HEK293 (cell line): ENCODE measurements at regions not wholly inside any gene's neighbourhood (a gene's known extent, or its start where the extent isn't known, plus 50 kb on each side); places are given as distances from the start of the nearest gene placed in this dataset.

Experiments
- CTCF ChIA-PET: fragments of 350-600 bp; formaldehyde crosslinking; extraction: SDS; loops from one replicate; lab custom pipeline; 2021; ENCODE audit warnings: antibody characterized with exemption; lab: Yijun Ruan, JAX
- POLR2A ChIA-PET: fragments of 300-600 bp; formaldehyde crosslinking; extraction: SDS; loops from one replicate; lab custom pipeline; 2020; ENCODE audit warnings: antibody characterized with exemption, inconsistent platforms; lab: Yijun Ruan, JAX
- H3K27ac ChIP-seq: fragments of 200-500 bp; sonication (Bioruptor generic); 2 replicates; pipeline ENCODE4 v1.5.1; 2014; ENCODE audit warnings: low read depth, low read length, control low read depth, inconsistent platforms; ENCODE audit errors: extremely low read depth
- H3K36me3 ChIP-seq, 2 experiments: fragments of 200-500 bp in 1 of 2; sonication (Bioruptor generic) in 1 of 2; 1 replicate in 1 of 2; 2 replicates in 1 of 2; pipeline ENCODE4 v1.5.1; 2014 to 2017; ENCODE audit warnings: inconsistent platforms in 2 of 2, low read length in 2 of 2; ENCODE audit not compliant: control insufficient read depth in 2 of 2, insufficient read depth in 1 of 2
- H3K4me1 ChIP-seq: fragments of 200-500 bp; sonication (Bioruptor generic); 2 replicates; pipeline ENCODE4 v1.5.1; 2014; ENCODE audit warnings: mild to moderate bottlenecking, low read length, inconsistent platforms; ENCODE audit not compliant: control insufficient read depth, insufficient read depth
- H3K4me3 ChIP-seq: 2 replicates; pipeline ENCODE4 v1.5.1; 2011; ENCODE audit warnings: low read depth, mild to moderate bottlenecking, control low read depth, low read length, moderate library complexity
- H3K9me3 ChIP-seq: fragments of 200-500 bp; sonication (Bioruptor generic); 2 replicates; pipeline ENCODE4 v1.5.1; 2014; ENCODE audit warnings: low read depth, low read length, inconsistent platforms; ENCODE audit not compliant: control insufficient read depth, insufficient read depth
- ELK4 ChIP-seq: IDR thresholded peaks from 2 replicates; pipeline ENCODE4 v1.6.1; 2011; ENCODE audit warnings: mild to moderate bottlenecking, low read depth, low read length, borderline replicate concordance
- GFI1B ChIP-seq: fragments of 450-650 bp; formaldehyde crosslinking; IDR thresholded peaks from 2 replicates; pipeline ENCODE4 v1.5.1; 2016; ENCODE audit warnings: missing biosample characterization, missing genetic modification characterization
- HOXC10 ChIP-seq: sonication (generic); formaldehyde crosslinking; IDR thresholded peaks from 2 replicates; pipeline ENCODE4 v1.8.1; 2023; ENCODE audit warnings: mild to moderate bottlenecking, missing genetic modification reagents
- KLF16 ChIP-seq: fragments of 450-650 bp; formaldehyde crosslinking; IDR thresholded peaks from 2 replicates; pipeline ENCODE4 v1.5.1; 2017; ENCODE audit warnings: missing biosample characterization, missing genetic modification characterization
- KLF9 ChIP-seq: fragments of 450-650 bp; formaldehyde crosslinking; IDR thresholded peaks from 2 replicates; pipeline ENCODE4 v1.5.1; 2016; ENCODE audit warnings: missing biosample characterization, missing genetic modification characterization, low read depth
- MYNN ChIP-seq: fragments of 450-650 bp; formaldehyde crosslinking; IDR thresholded peaks from 2 replicates; pipeline ENCODE4 v1.5.1; 2016; ENCODE audit warnings: missing biosample characterization, missing genetic modification characterization, borderline replicate concordance
- ZBTB20 ChIP-seq: fragments of 450-650 bp; formaldehyde crosslinking; IDR thresholded peaks from 2 replicates; pipeline ENCODE4 v1.5.1; 2016; ENCODE audit warnings: missing biosample characterization, missing genetic modification characterization
- ZBTB21 ChIP-seq: fragments of 450-650 bp; formaldehyde crosslinking; IDR thresholded peaks from 2 replicates; pipeline ENCODE4 v1.5.1; 2017; ENCODE audit warnings: missing biosample characterization, missing genetic modification characterization
- ZBTB49 ChIP-seq: fragments of 450-650 bp; formaldehyde crosslinking; IDR thresholded peaks from 2 replicates; pipeline ENCODE4 v1.5.1; 2016; ENCODE audit warnings: missing biosample characterization, missing genetic modification characterization, low read depth
- ZEB2 ChIP-seq: fragments of 450-650 bp; formaldehyde crosslinking; IDR thresholded peaks from 2 replicates; pipeline ENCODE4 v1.5.1; 2016; ENCODE audit warnings: missing biosample characterization, missing genetic modification characterization
- ZFHX2 ChIP-seq: fragments of 450-650 bp; formaldehyde crosslinking; conservative IDR thresholded peaks from 2 replicates; pipeline ENCODE4 v1.5.1; 2016; ENCODE audit warnings: missing biosample characterization, missing genetic modification characterization
- ZNF10 ChIP-seq: fragments of 450-650 bp; formaldehyde crosslinking; IDR thresholded peaks from 2 replicates; pipeline ENCODE4 v1.5.1; 2017; ENCODE audit warnings: missing biosample characterization, missing genetic modification characterization
- ZNF138 ChIP-seq: fragments of 450-650 bp; formaldehyde crosslinking; IDR thresholded peaks from 2 replicates; pipeline ENCODE4 v1.5.1; 2016; ENCODE audit warnings: missing biosample characterization, missing genetic modification characterization, borderline replicate concordance
- ZNF184 ChIP-seq: fragments of 450-650 bp; IDR thresholded peaks from 2 replicates; pipeline ENCODE4 v1.5.1; 2018; ENCODE audit warnings: missing biosample characterization, mild to moderate bottlenecking, missing genetic modification characterization
- ZNF366 ChIP-seq: fragments of 450-650 bp; formaldehyde crosslinking; conservative IDR thresholded peaks from 2 replicates; pipeline ENCODE4 v1.5.1; 2016; ENCODE audit warnings: missing biosample characterization, missing genetic modification characterization
- ZNF416 ChIP-seq: fragments of 450-650 bp; formaldehyde crosslinking; IDR thresholded peaks from 2 replicates; pipeline ENCODE4 v1.5.1; 2016; ENCODE audit warnings: missing biosample characterization, missing genetic modification characterization
- ZNF514 ChIP-seq: fragments of 450-650 bp; formaldehyde crosslinking; IDR thresholded peaks from 2 replicates; pipeline ENCODE4 v1.5.1; 2016; ENCODE audit warnings: missing biosample characterization, missing genetic modification characterization
- ZNF555 ChIP-seq: fragments of 450-650 bp; formaldehyde crosslinking; conservative IDR thresholded peaks from 2 replicates; pipeline ENCODE4 v1.5.1; 2017; ENCODE audit warnings: missing biosample characterization, mild to moderate bottlenecking, missing genetic modification characterization, inconsistent platforms
- ZNF621 ChIP-seq: fragments of 450-650 bp; formaldehyde crosslinking; IDR thresholded peaks from 2 replicates; pipeline ENCODE4 v1.5.1; 2017; ENCODE audit warnings: missing biosample characterization, missing genetic modification characterization
- ZNF701 ChIP-seq: fragments of 450-650 bp; formaldehyde crosslinking; IDR thresholded peaks from 2 replicates; pipeline ENCODE4 v1.5.1; 2016; ENCODE audit warnings: missing biosample characterization, missing genetic modification characterization
- ZNF785 ChIP-seq: fragments of 450-650 bp; formaldehyde crosslinking; IDR thresholded peaks from 2 replicates; pipeline ENCODE4 v1.5.1; 2016; ENCODE audit warnings: missing biosample characterization, missing genetic modification characterization
- ZNF792 ChIP-seq: fragments of 450-650 bp; formaldehyde crosslinking; IDR thresholded peaks from 2 replicates; pipeline ENCODE4 v1.5.1; 2016; ENCODE audit warnings: missing biosample characterization, missing genetic modification characterization
- ZSCAN18 ChIP-seq: fragments of 450-650 bp; formaldehyde crosslinking; IDR thresholded peaks from 2 replicates; pipeline ENCODE4 v1.5.1; 2016; ENCODE audit warnings: missing biosample characterization, missing genetic modification characterization
- TF ChIP-seq, protein P1 (sequence below): fragments of 450-650 bp; formaldehyde crosslinking; IDR thresholded peaks from 2 replicates; pipeline ENCODE4 v1.5.1; 2016; ENCODE audit warnings: missing biosample characterization, missing genetic modification characterization, borderline replicate concordance
- TF ChIP-seq, protein P2 (sequence below): fragments of 450-650 bp; formaldehyde crosslinking; IDR thresholded peaks from 2 replicates; pipeline ENCODE4 v1.5.1; 2016; ENCODE audit warnings: missing biosample characterization, missing genetic modification characterization
- TF ChIP-seq, protein P3 (sequence below): fragments of 450-650 bp; formaldehyde crosslinking; IDR thresholded peaks from 2 replicates; pipeline ENCODE4 v1.5.1; 2017; ENCODE audit warnings: missing biosample characterization, missing genetic modification characterization
- TF ChIP-seq, protein P4 (sequence below): fragments of 450-650 bp; formaldehyde crosslinking; IDR thresholded peaks from 2 replicates; pipeline ENCODE4 v1.5.1; 2016; ENCODE audit warnings: missing biosample characterization, missing genetic modification characterization
- TF ChIP-seq, protein P5 (sequence below): fragments of 450-650 bp; formaldehyde crosslinking; IDR thresholded peaks from 2 replicates; pipeline ENCODE4 v1.5.1; 2016; ENCODE audit warnings: missing biosample characterization, missing genetic modification characterization

DNA sequence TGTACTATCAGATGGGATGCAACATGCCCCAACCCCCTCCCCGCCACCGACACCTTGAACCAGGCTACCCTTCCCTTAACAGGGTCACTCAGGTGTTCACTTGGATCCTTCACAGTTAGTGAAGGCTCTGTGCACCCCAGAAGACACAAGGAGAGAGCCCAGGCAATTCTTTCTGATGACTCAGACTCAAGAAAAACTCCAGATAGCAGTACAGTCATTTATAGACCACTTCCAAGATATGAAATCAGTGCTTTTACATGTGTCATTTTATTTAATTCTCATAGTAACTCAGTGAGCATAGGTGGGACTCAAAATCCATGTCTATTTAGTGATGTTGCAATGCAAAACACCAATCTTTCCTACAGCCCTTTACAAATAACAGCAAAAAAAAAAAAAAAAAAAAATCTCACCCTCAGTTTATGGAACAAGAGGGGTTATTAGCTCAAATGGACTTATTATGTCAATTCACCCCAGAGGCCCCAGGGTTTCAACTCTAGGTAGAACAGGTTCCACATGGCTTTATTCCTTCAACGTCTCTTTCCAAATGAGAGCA is 71.9 kb downstream of the FOXD1 start (continued):
- TF ChIP-seq ZBTB49 (tag by site-specific recombination), result no peak
- TF ChIP-seq GFI1B (tag by site-specific recombination), result peak; percentile 68; the same call in 1 of the 2 replicates
- TF ChIP-seq ZNF184, result no peak
- TF ChIP-seq ZNF10 (tag by site-specific recombination), result no peak
- TF ChIP-seq, protein P1, sequence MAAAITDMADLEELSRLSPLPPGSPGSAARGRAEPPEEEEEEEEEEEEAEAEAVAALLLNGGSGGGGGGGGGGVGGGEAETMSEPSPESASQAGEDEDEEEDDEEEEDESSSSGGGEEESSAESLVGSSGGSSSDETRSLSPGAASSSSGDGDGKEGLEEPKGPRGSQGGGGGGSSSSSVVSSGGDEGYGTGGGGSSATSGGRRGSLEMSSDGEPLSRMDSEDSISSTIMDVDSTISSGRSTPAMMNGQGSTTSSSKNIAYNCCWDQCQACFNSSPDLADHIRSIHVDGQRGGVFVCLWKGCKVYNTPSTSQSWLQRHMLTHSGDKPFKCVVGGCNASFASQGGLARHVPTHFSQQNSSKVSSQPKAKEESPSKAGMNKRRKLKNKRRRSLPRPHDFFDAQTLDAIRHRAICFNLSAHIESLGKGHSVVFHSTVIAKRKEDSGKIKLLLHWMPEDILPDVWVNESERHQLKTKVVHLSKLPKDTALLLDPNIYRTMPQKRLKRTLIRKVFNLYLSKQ, result no peak
- 0 out of 2 replicates have a peak, but pooled peaks have one; percentile 39 for TF ChIP-seq ZEB2
- TF ChIP-seq, protein P2, sequence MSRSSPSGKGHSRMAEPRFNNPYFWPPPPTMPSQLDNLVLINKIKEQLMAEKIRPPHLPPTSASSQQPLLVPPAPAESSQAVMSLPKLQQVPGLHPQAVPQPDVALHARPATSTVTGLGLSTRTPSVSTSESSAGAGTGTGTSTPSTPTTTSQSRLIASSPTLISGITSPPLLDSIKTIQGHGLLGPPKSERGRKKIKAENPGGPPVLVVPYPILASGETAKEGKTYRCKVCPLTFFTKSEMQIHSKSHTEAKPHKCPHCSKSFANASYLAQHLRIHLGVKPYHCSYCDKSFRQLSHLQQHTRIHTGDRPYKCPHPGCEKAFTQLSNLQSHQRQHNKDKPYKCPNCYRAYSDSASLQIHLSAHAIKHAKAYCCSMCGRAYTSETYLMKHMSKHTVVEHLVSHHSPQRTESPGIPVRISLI, result peak; percentile 87
- TF ChIP-seq, protein P3, sequence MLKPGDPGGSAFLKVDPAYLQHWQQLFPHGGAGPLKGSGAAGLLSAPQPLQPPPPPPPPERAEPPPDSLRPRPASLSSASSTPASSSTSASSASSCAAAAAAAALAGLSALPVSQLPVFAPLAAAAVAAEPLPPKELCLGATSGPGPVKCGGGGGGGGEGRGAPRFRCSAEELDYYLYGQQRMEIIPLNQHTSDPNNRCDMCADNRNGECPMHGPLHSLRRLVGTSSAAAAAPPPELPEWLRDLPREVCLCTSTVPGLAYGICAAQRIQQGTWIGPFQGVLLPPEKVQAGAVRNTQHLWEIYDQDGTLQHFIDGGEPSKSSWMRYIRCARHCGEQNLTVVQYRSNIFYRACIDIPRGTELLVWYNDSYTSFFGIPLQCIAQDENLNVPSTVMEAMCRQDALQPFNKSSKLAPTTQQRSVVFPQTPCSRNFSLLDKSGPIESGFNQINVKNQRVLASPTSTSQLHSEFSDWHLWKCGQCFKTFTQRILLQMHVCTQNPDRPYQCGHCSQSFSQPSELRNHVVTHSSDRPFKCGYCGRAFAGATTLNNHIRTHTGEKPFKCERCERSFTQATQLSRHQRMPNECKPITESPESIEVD (tag by site-specific recombination), result peak; percentile 49
- no peak for TF ChIP-seq ZNF785 (tag by site-specific recombination)
- TF ChIP-seq ZFHX2, result no peak
- TF ChIP-seq ZNF621 (tag by site-specific recombination), result no peak
- TF ChIP-seq, protein P4, sequence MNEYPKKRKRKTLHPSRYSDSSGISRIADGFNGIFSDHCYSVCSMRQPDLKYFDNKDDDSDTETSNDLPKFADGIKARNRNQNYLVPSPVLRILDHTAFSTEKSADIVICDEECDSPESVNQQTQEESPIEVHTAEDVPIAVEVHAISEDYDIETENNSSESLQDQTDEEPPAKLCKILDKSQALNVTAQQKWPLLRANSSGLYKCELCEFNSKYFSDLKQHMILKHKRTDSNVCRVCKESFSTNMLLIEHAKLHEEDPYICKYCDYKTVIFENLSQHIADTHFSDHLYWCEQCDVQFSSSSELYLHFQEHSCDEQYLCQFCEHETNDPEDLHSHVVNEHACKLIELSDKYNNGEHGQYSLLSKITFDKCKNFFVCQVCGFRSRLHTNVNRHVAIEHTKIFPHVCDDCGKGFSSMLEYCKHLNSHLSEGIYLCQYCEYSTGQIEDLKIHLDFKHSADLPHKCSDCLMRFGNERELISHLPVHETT (tag by site-specific recombination), result no peak
- no peak for TF ChIP-seq ZNF366
- TF ChIP-seq ZBTB20 (tag by site-specific recombination), result no peak
- TF ChIP-seq, all 188 proteins: peak for 4

DNA sequence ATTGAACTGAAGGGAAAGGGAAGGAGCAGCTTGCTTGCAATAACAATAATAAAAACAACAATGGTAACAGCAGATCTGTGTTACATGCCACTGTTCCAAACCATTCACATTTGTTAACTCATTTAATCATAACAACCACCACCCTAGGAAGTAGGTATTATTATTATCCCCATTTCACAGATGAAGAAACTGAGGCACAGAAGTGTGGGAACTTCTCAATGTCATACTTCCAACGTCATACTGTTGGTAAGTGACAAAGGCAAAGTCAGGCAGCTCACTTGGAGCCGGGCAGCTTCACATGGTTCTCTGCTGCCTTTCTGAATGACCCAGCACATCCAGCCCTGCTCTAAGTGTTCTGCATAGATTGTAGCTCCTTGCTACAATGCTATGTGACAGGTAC is 72.6 kb downstream of the FOXD1 start:
- CTCF ChIA-PET, result no interaction called here
- Histone ChIP-seq H3K27ac (no peak overlapping the region), H3K4me1 (peaks cover 46% of the 10 kb centered on the region), H3K36me3 (no peaks in the 10 kb centered on the region), H3K4me3 (no peak overlapping the region), H3K9me3 (no peaks in the 10 kb centered on the region)
- POLR2A ChIA-PET, result no interaction called here
- TF ChIP-seq ZNF514 (tag by site-specific recombination) (no peak), KLF16 (no peak), MYNN (tag by site-specific recombination) (no peak), ZNF138 (tag by site-specific recombination) (no peak), ZNF792 (tag by site-specific recombination) (no peak), ZNF416 (tag by site-specific recombination) (no peak), KLF9 (no peak), ZSCAN18 (tag by site-specific recombination) (no peak), HOXC10 (CRISPR knock-in tag) (no peak), ZNF701 (tag by site-specific recombination) (no peak), ZNF555 (tag by site-specific recombination) (no peak), ELK4 (no peak), ZBTB21 (tag by site-specific recombination) (no peak)
- TF ChIP-seq, protein P5, sequence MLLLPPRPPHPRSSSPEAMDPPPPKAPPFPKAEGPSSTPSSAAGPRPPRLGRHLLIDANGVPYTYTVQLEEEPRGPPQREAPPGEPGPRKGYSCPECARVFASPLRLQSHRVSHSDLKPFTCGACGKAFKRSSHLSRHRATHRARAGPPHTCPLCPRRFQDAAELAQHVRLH (tag by site-specific recombination), result peak; percentile 52; the same call in 1 of the 2 replicates
